HepG2 (cell line): ENCODE measurements at regions not wholly inside any gene's neighbourhood (a gene's known extent, or its start where the extent isn't known, plus 50 kb on each side); places are given as distances from the start of the nearest gene placed in this dataset.

Source experiments
- ATAC-seq: fragments of 200-7000 bp; cut with Tn5 transposase; 3 replicates; pipeline ENCODE4 v1.9.1; 2020; ENCODE audit warnings: mild to moderate bottlenecking, moderate library complexity
- BruUV-seq: library from RNA; stranded (reverse); fragments of 400-500 nt; replicated peaks from 2 replicates; lab custom pipeline; 2021; lab: Mats Ljungman, UMichigan
- CTCF ChIA-PET: fragments of 300-600 bp; formaldehyde crosslinking; extraction: SDS; loops from one replicate; lab custom pipeline; 2021; ENCODE audit warnings: low total read pairs, inconsistent platforms, low intra/inter-chr PET ratio; lab: Yijun Ruan, JAX
- POLR2A ChIA-PET: fragments of 350-600 bp; sonication (Branson Sonifier 250); formaldehyde crosslinking; loops from one replicate; lab custom pipeline; 2020; ENCODE audit warnings: antibody characterized with exemption, inconsistent platforms; lab: Yijun Ruan, JAX
- DNase-seq: peaks from one replicate; pipeline ENCODE4 v3.0.0-alpha.2; 2015; ENCODE audit warnings: low spot score
- FAIRE-seq: peaks from 3 replicates; lab custom pipeline; 2011; peaks lifted over from hg19 to GRCh38; lab: Jason Lieb, UNC
- H2AFZ ChIP-seq: one replicate; pipeline ENCODE4 v1.6.1; 2011; ENCODE audit warnings: low read length, inconsistent platforms
- H3K27ac ChIP-seq: fragments of 300-600 bp; 3 replicates; pipeline ENCODE4 v1.8.0; 2011; ENCODE audit warnings: mixed run types, mild to moderate bottlenecking, mixed read lengths, low read length, inconsistent platforms; ENCODE audit not compliant: insufficient read depth; ENCODE audit errors: extremely low read length
- H3K27me3 ChIP-seq, 2 experiments: fragments of 200-600 bp in 1 of 2; 2 replicates in 1 of 2; 3 replicates in 1 of 2; pipeline versions ENCODE4 v1.6.0 to v1.8.0; 2011; ENCODE audit warnings: low read length in 2 of 2, mild to moderate bottlenecking in 2 of 2, moderate library complexity in 2 of 2, inconsistent platforms in 1 of 2; ENCODE audit not compliant: insufficient read depth in 2 of 2, control insufficient read depth in 1 of 2
- H3K36me3 ChIP-seq, 2 experiments: fragments of 200-600 bp in 1 of 2; replicated peaks in 1 of 2; 2 replicates in 1 of 2; 3 replicates in 1 of 2; pipeline versions ENCODE4 v1.5.1 to v1.8.0; 2011; ENCODE audit warnings: low read length in 2 of 2, inconsistent platforms in 1 of 2; ENCODE audit not compliant: insufficient read depth in 2 of 2, control insufficient read depth in 1 of 2
- H3K4me1 ChIP-seq: 2 replicates; pipeline ENCODE4 v1.5.1; 2012; ENCODE audit warnings: low read length, inconsistent platforms; ENCODE audit not compliant: insufficient read depth
- H3K4me2 ChIP-seq: 2 replicates; pipeline ENCODE4 v1.6.0; 2011; ENCODE audit warnings: low read depth, low read length, inconsistent platforms
- H3K4me3 ChIP-seq, 3 experiments: fragments of 200-600 bp in 1 of 3; sonication (generic), shearing (Covaris generic) in 1 of 3; replicated peaks in 1 of 3; 2 replicates each; pipeline ENCODE4 v1.5.1; 2011 to 2016; ENCODE audit warnings: low read length in 3 of 3, inconsistent platforms in 2 of 3, low read depth in 2 of 3, mild to moderate bottlenecking in 2 of 3, control low read depth in 1 of 3, mixed read lengths in 1 of 3; ENCODE audit not compliant: insufficient read depth in 1 of 3
- H3K79me2 ChIP-seq: one replicate; pipeline ENCODE4 v1.6.1; 2011; ENCODE audit warnings: low read length, inconsistent platforms; ENCODE audit not compliant: insufficient read depth
- H3K9ac ChIP-seq: 2 replicates; pipeline ENCODE4 v1.6.0; 2011; ENCODE audit warnings: mild to moderate bottlenecking, low read depth, low read length, inconsistent platforms; ENCODE audit not compliant: insufficient read depth
- H3K9me3 ChIP-seq: 2 replicates; pipeline ENCODE4 v1.5.1; 2012; ENCODE audit warnings: mild to moderate bottlenecking, low read length
- H4K20me1 ChIP-seq: 2 replicates; pipeline ENCODE4 v1.6.0; 2011; ENCODE audit warnings: inconsistent platforms, mild to moderate bottlenecking, low read length, moderate library complexity; ENCODE audit not compliant: insufficient read depth
- E2F2 ChIP-seq: sonication (generic); formaldehyde crosslinking; IDR thresholded peaks from 2 replicates; pipeline ENCODE4 v1.4.0; 2020; ENCODE audit warnings: missing genetic modification reagents, borderline replicate concordance
- FOXJ3 ChIP-seq: sonication (generic); formaldehyde crosslinking; IDR thresholded peaks from 2 replicates; pipeline ENCODE4 v1.4.0; 2020; ENCODE audit warnings: missing genetic modification reagents, mild to moderate bottlenecking, borderline replicate concordance
- GLMP ChIP-seq: sonication (generic); formaldehyde crosslinking; IDR thresholded peaks from 2 replicates; pipeline ENCODE4 v1.9.0; 2021; ENCODE audit warnings: missing genetic modification reagents, mild to moderate bottlenecking, borderline replicate concordance
- HDAC2 ChIP-seq: sonication (generic); formaldehyde crosslinking; IDR thresholded peaks from 2 replicates; pipeline ENCODE4 v1.4.0; 2020; ENCODE audit warnings: missing genetic modification reagents
- KAT7 ChIP-seq: IDR thresholded peaks from 2 replicates; pipeline ENCODE4 v1.6.1; 2018; ENCODE audit warnings: borderline replicate concordance, missing compliant biosample characterization
- PRPF4 ChIP-seq: fragments of 200-400 bp; formaldehyde crosslinking; IDR thresholded peaks from 2 replicates; pipeline ENCODE4 v1.6.1; 2016; ENCODE audit warnings: low read length, low read depth; ENCODE audit not compliant: poor library complexity, severe bottlenecking
- RFXAP ChIP-seq: sonication (generic); formaldehyde crosslinking; IDR thresholded peaks from 2 replicates; pipeline ENCODE4 v1.4.0; 2020; ENCODE audit warnings: missing genetic modification reagents, borderline replicate concordance
- SMYD3 ChIP-seq: sonication (generic); formaldehyde crosslinking; IDR thresholded peaks from 2 replicates; pipeline ENCODE4 v1.8.1; 2023; ENCODE audit warnings: mild to moderate bottlenecking, missing genetic modification reagents
- SRF ChIP-seq: IDR thresholded peaks from 2 replicates; pipeline ENCODE4 v1.6.1; 2011; ENCODE audit warnings: mild to moderate bottlenecking, low read depth, low read length, moderate library complexity
- TOE1 ChIP-seq: sonication (generic); formaldehyde crosslinking; IDR thresholded peaks from 2 replicates; pipeline ENCODE4 v1.4.0; 2020; ENCODE audit warnings: mild to moderate bottlenecking, missing genetic modification reagents
- ZBTB37 ChIP-seq: sonication (generic); formaldehyde crosslinking; IDR thresholded peaks from 2 replicates; pipeline ENCODE4 v1.4.0; 2020; ENCODE audit warnings: mild to moderate bottlenecking, missing genetic modification reagents
- ZNF256 ChIP-seq: sonication (generic); formaldehyde crosslinking; conservative IDR thresholded peaks from 2 replicates; pipeline ENCODE4 v1.4.0; 2020; ENCODE audit warnings: missing genetic modification reagents
- ZNF274 ChIP-seq: sonication (generic); formaldehyde crosslinking; IDR thresholded peaks from 2 replicates; pipeline ENCODE4 v1.5.1; 2020; ENCODE audit warnings: mild to moderate bottlenecking, missing genetic modification reagents
- ZNF317 ChIP-seq: sonication (generic); formaldehyde crosslinking; IDR thresholded peaks from 2 replicates; pipeline ENCODE4 v1.5.0; 2020; ENCODE audit warnings: mild to moderate bottlenecking, missing genetic modification reagents
- ZNF777 ChIP-seq: sonication (generic); formaldehyde crosslinking; IDR thresholded peaks from 2 replicates; pipeline ENCODE4 v1.4.0; 2020; ENCODE audit warnings: missing genetic modification reagents
- ZSCAN25 ChIP-seq: sonication (generic); formaldehyde crosslinking; IDR thresholded peaks from 2 replicates; pipeline ENCODE4 v1.8.0; 2022; ENCODE audit warnings: mild to moderate bottlenecking, missing genetic modification reagents
- WGBS: methylation state at CpG from one replicate; pipeline ENCODE4 v1.1.6; 2017; ENCODE audit warnings: low lambda C conversion rate; 5-methylcytosine and 5-hydroxymethylcytosine counted together
- in situ Hi-C: cut with HindIII; loops from 2 replicates; pipeline ENCODE4 v1.10.0; 2017; ENCODE audit warnings: low pct_unique_long_range_greater_than_20kb; ENCODE audit not compliant: extremely low pct_ligation_motif_present
- intact Hi-C: fragments of 100-400 bp; cut with micrococcal nuclease; formaldehyde crosslinking; loops from one replicate; pipeline ENCODE4 v1.10.0; 2022; ENCODE audit not compliant: unreplicated experiment

- ATAC-seq, result no peak
- Histone ChIP-seq H3K9ac (no peak overlapping the region), H3K79me2 (no peaks in the 10 kb centered on the region), H3K27me3 (0 out of 5 replicates have a peak, but pooled peaks cover 0 to 4% of the 10 kb centered on the region in 2 experiments), H3K4me2 (no peak overlapping the region), H2AFZ (no peak overlapping the region), H3K27ac (no peak overlapping the region), H3K36me3 (no peaks in the 10 kb centered on the region), H4K20me1 (no peaks in the 10 kb centered on the region), H3K4me3 (no peak overlapping the region), H3K4me1 (no peaks in the 10 kb centered on the region), H3K9me3 (no peaks in the 10 kb centered on the region)
- DNase-seq, result no peak
- TF ChIP-seq FOXJ3 (CRISPR knock-in tag) (no peak), ZBTB37 (no peak), ZNF256 (no peak), E2F2 (CRISPR knock-in tag) (no peak), TOE1 (CRISPR knock-in tag) (no peak), ZNF317 (CRISPR knock-in tag) (no peak), RFXAP (no peak), ZNF274 (no peak), HDAC2 (no peak), SMYD3 (CRISPR knock-in tag) (no peak), ZNF777 (no peak), ZSCAN25 (CRISPR knock-in tag) (no peak), KAT7 (CRISPR knock-in tag) (no peak), PRPF4 (no peak), SRF (no peak), GLMP (no peak)
- no peak for FAIRE-seq
- no TSS peak for BruUV-seq
- 9% methylated on average over 5 of the region's 5 CpGs for WGBS
- CTCF ChIA-PET, result no interaction called here
- intact Hi-C loops (no loop called here), in situ Hi-C loops (no loop called here)
- POLR2A ChIA-PET, result no interaction called here
Measured at GRCh38 chr5:5719292-5719691, 296.8 kb downstream of the ICE1 start.
